Endodermal cell (in vitro differentiated cells): ENCODE measurements at regions not wholly inside any gene's neighbourhood (a gene's known extent, or its start where the extent isn't known, plus 50 kb on each side); places are given as distances from the start of the nearest gene placed in this dataset.

Source experiments
- DNase-seq: peaks from one replicate; pipeline ENCODE4 v3.0.0-alpha.2; 2017
- H3K27ac ChIP-seq: 2 replicates; pipeline ENCODE4 v1.5.1; 2013; ENCODE audit warnings: mild to moderate bottlenecking, low read depth, low read length, moderate library complexity
- H3K27me3 ChIP-seq: 2 replicates; pipeline ENCODE4 v1.6.1; 2013; ENCODE audit warnings: mild to moderate bottlenecking, low read length, moderate library complexity; ENCODE audit not compliant: insufficient read depth, control insufficient read depth, poor library complexity, severe bottlenecking
- H3K36me3 ChIP-seq: 2 replicates; pipeline ENCODE4 v1.7.0; 2013; ENCODE audit warnings: mild to moderate bottlenecking, low read length, moderate library complexity; ENCODE audit not compliant: control insufficient read depth, insufficient read depth
- H3K4me1 ChIP-seq: one replicate; pipeline ENCODE4 v1.7.0; 2013; ENCODE audit warnings: low read length; ENCODE audit not compliant: control insufficient read depth, insufficient read depth
- H3K4me3 ChIP-seq: 2 replicates; pipeline ENCODE4 v1.5.1; 2013; ENCODE audit warnings: mild to moderate bottlenecking, low read length, moderate library complexity
- H3K9ac ChIP-seq: 2 replicates; pipeline ENCODE4 v1.6.1; 2013; ENCODE audit warnings: mild to moderate bottlenecking, low read length, moderate library complexity; ENCODE audit not compliant: poor library complexity, severe bottlenecking; ENCODE audit errors: extremely low read depth
- H3K9me3 ChIP-seq: 2 replicates; pipeline ENCODE4 v1.6.1; 2013; ENCODE audit warnings: mild to moderate bottlenecking, low read length, moderate library complexity; ENCODE audit not compliant: control insufficient read depth
- H3K27ac Mint-ChIP-seq: 2 replicates; pipeline ENCODE4 v1.8.0; 2020; ENCODE audit warnings: mixed read lengths
- H3K27me3 Mint-ChIP-seq: 2 replicates; pipeline ENCODE4 v1.8.0; 2021; ENCODE audit warnings: mild to moderate bottlenecking, mixed read lengths; ENCODE audit not compliant: insufficient read depth
- H3K36me3 Mint-ChIP-seq: 2 replicates; pipeline ENCODE4 v1.8.0; 2020; ENCODE audit warnings: low read depth, mixed read lengths
- H3K4me1 Mint-ChIP-seq: 2 replicates; pipeline ENCODE4 v1.8.0; 2020; ENCODE audit warnings: mixed read lengths
- H3K4me3 Mint-ChIP-seq: 2 replicates; pipeline ENCODE4 v1.8.0; 2020; ENCODE audit warnings: mild to moderate bottlenecking, moderate library complexity, mixed read lengths
- H3K9me3 Mint-ChIP-seq: 2 replicates; pipeline ENCODE4 v1.8.0; 2020; ENCODE audit warnings: mild to moderate bottlenecking, mixed read lengths
- CTCF ChIP-seq: fragments of 200-600 bp; sonication (generic); conservative IDR thresholded peaks from 2 replicates; pipeline ENCODE4 v1.5.0; 2021; ENCODE audit warnings: antibody characterized with exemption, mild to moderate bottlenecking
- WGBS, 2 experiments: methylation state at CpG; one replicate each; pipeline versions ENCODE4 v1.1.5 to v1.1.7; 2013; ENCODE audit warnings: missing lambda C conversion rate in 2 of 2, mixed read lengths in 1 of 2; ENCODE audit not compliant: insufficient coverage in 1 of 2, insufficient read length in 1 of 2; 5-methylcytosine and 5-hydroxymethylcytosine counted together

- 90% methylated on average over 8 of the region's 8 CpGs; no CpG with 5 or more reads in 1 of the 2 experiments for WGBS, 2 experiments
- TF ChIP-seq CTCF, result no peak
- no peaks in the 10 kb centered on the region for H3K4me1 ChIP-seq
- H3K27me3 ChIP-seq, result no peaks in the 10 kb centered on the region
- Mint-ChIP-seq H3K4me1 (no peaks in the 10 kb centered on the region), H3K27ac (no peak overlapping the region), H3K27me3 (no peaks in the 10 kb centered on the region), H3K36me3 (no peaks in the 10 kb centered on the region), H3K4me3 (no peak overlapping the region), H3K9me3 (no peaks in the 10 kb centered on the region)
- no peak overlapping the region for H3K27ac ChIP-seq
- no peak for DNase-seq
- no peaks in the 10 kb centered on the region for H3K9me3 ChIP-seq
- no peak overlapping the region for H3K4me3 ChIP-seq
- H3K36me3 ChIP-seq, result no peaks in the 10 kb centered on the region
- H3K9ac ChIP-seq, result no peak overlapping the region
Measured at GRCh38 chr10:129093641-129094040, 373.4 kb upstream of the MGMT start.

DNA sequence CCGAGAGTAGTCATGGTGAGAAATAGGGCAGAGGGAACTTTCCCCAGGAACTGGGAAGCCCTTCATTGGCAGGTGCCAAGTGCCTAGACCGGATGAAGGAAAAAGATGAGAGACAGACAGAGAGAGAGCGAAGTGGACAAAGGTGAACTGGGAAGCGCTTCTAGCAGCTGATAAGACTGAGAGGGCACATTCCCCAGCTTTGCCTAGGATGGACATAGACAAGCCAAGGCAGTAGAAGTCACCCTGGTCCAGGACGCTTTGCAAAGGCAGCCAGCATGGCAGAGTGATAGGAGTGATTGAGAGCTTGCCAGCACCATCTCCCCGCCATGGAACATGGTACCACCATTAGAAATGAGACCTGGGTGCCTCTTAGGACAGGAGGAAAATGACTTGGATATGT lies 372.8 kb upstream of the MGMT start:
- Histone ChIP-seq H3K27me3 (no peaks in the 10 kb centered on the region), H3K36me3 (no peaks in the 10 kb centered on the region), H3K4me1 (no peaks in the 10 kb centered on the region), H3K4me3 (no peak overlapping the region), H3K9me3 (no peaks in the 10 kb centered on the region), H3K27ac (no peak overlapping the region), H3K9ac (no peak overlapping the region)
- Mint-ChIP-seq H3K36me3 (no peaks in the 10 kb centered on the region), H3K4me3 (no peak overlapping the region), H3K4me1 (no peaks in the 10 kb centered on the region), H3K9me3 (no peaks in the 10 kb centered on the region), H3K27me3 (no peaks in the 10 kb centered on the region), H3K27ac (no peak overlapping the region)
- no peak for DNase-seq
- WGBS, 2 experiments, result 86 to 92% methylated on average over 4 to 6 of the region's 6 CpGs
- no peak for TF ChIP-seq CTCF

- 88 to 92% methylated on average over 2 of the region's 2 CpGs for WGBS, 2 experiments
- Mint-ChIP-seq H3K36me3 (no peaks in the 10 kb centered on the region), H3K4me3 (no peak overlapping the region), H3K27ac (no peak overlapping the region), H3K4me1 (no peaks in the 10 kb centered on the region), H3K9me3 (no peaks in the 10 kb centered on the region), H3K27me3 (no peaks in the 10 kb centered on the region)
- Histone ChIP-seq H3K36me3 (no peaks in the 10 kb centered on the region), H3K27me3 (no peaks in the 10 kb centered on the region), H3K4me1 (no peaks in the 10 kb centered on the region), H3K27ac (no peak overlapping the region), H3K9me3 (no peaks in the 10 kb centered on the region), H3K9ac (no peak overlapping the region), H3K4me3 (no peak overlapping the region)
- no peak for TF ChIP-seq CTCF
- DNase-seq, result no peak
Measured at GRCh38 chr10:129094861-129095260, 372.2 kb upstream of the MGMT start.
